ENCODE measurements at regions not wholly inside any gene's neighbourhood (a gene's known extent, or its start where the extent isn't known, plus 50 kb on each side); places are given as distances from the start of the nearest gene placed in this dataset.

DNA sequence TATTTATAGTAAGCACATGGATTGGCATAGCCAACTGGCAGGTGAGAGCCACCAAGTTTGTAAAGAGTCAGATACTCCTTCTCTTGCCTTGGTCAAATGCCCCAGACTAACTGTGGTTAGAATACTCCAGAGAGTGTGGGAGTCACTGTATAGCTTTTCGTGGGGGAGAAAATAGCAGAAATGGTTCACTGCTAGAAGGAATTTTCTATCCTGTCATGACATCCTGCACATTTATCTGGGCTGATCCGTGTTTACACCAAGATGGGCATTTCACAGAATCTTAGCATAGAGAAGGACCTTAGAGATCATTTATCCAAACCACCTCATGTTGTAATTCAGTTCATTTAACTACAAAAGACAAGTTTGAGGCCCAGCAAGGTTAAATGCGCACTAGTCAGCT, 460.8 kb downstream of the ENC1 start (continued):
- no peak for TF ChIP-seq RAD21 (IDR thresholded peaks at IDR 0.05 in 1 of 2, conservative IDR thresholded peaks at IDR 0.05 in 1 of 2; ENCODE audit: low read depth in 2 of 2, low read length in 2 of 2)
- TF ChIP-seq SIX5 (IDR thresholded peaks at IDR 0.05; ENCODE audit: low read depth, low read length), result no peak
- TF ChIP-seq KDM1A (IDR thresholded peaks at IDR 0.05; ENCODE audit: borderline replicate concordance, low read length), result no peak
